ENCODE measurements at regions not wholly inside any gene's neighbourhood (a gene's known extent, or its start where the extent isn't known, plus 50 kb on each side); places are given as distances from the start of the nearest gene placed in this dataset.

- H3K36me3 ChIP-seq (ENCODE audit: control insufficient read depth in 1 of 2, insufficient read depth in 2 of 2, low read length in 1 of 2) = no peaks in the 10 kb centered on the region
- no peaks in the 10 kb centered on the region for H3K27me3 ChIP-seq (ENCODE audit: control insufficient read depth in 1 of 2, insufficient read depth in 2 of 2, low read length in 1 of 2)
- intact Hi-C loops (cut with DNase I) = loop anchor here in 1 of 2 donors (5.0 to 10.0 kb wide), 2 partner anchors 524 to 798 kb away; partner anchors contain the start of gene SATB2
- H3K27ac ChIP-seq (ENCODE audit: low read depth in 1 of 2, low read length in 2 of 2) = no peak overlapping the region
- H3K9me3 ChIP-seq (ENCODE audit: control insufficient read depth, low read length) = no peaks in the 10 kb centered on the region
- no peak overlapping the region for H3K4me3 ChIP-seq (ENCODE audit: low read length in 2 of 2)
- no peaks in the 10 kb centered on the region for H3K4me1 ChIP-seq (ENCODE audit: control insufficient read depth in 1 of 2, insufficient read depth in 2 of 2, low read length in 2 of 2)
- ATAC-seq (ENCODE audit: low FRiP score) (no peak), DNase-seq (no peak)
- 71 to 74% methylated on average over 5 of the region's 5 CpGs for WGBS, 2 donors
Observed at GRCh38 chr2:198659096-198659870, 798.5 kb downstream of the SATB2 start.

GRCh38 chr2:198657512-198658121 is 800.1 kb downstream of the SATB2 start:
- H3K9me3 ChIP-seq (ENCODE audit: control insufficient read depth, low read length) = no peaks in the 10 kb centered on the region
- H3K27me3 ChIP-seq (ENCODE audit: control insufficient read depth in 1 of 2, insufficient read depth in 2 of 2, low read length in 1 of 2) = no peaks in the 10 kb centered on the region
- H3K4me1 ChIP-seq (ENCODE audit: control insufficient read depth in 1 of 2, insufficient read depth in 2 of 2, low read length in 2 of 2) = no peaks in the 10 kb centered on the region
- H3K27ac ChIP-seq (ENCODE audit: low read depth in 1 of 2, low read length in 2 of 2) = no peak overlapping the region
- DNase-seq (peak in 1 of 2 donors; percentile 46), ATAC-seq (ENCODE audit: low FRiP score) (no peak)
- H3K36me3 ChIP-seq (ENCODE audit: control insufficient read depth in 1 of 2, insufficient read depth in 2 of 2, low read length in 1 of 2) = no peaks in the 10 kb centered on the region
- WGBS, 2 donors = 42 to 46% methylated on average over 6 of the region's 6 CpGs
- intact Hi-C loops (cut with DNase I) = loop anchor here in 1 of 2 donors (5.0 to 10.0 kb wide), 2 partner anchors 523 to 800 kb away; partner anchors contain the start of gene SATB2
- no peak overlapping the region for H3K4me3 ChIP-seq (ENCODE audit: low read length in 2 of 2)

GRCh38 chr2:198656869-198657268 is 800.9 kb downstream of the SATB2 start:
- WGBS, 2 donors = 75 to 77% methylated on average over 2 of the region's 2 CpGs
- no peaks in the 10 kb centered on the region for H3K9me3 ChIP-seq (ENCODE audit: control insufficient read depth, low read length)
- H3K4me3 ChIP-seq (ENCODE audit: low read length in 2 of 2) = no peak overlapping the region
- H3K36me3 ChIP-seq (ENCODE audit: control insufficient read depth in 1 of 2, insufficient read depth in 2 of 2, low read length in 1 of 2) = no peaks in the 10 kb centered on the region
- no peak for ATAC-seq (ENCODE audit: low FRiP score)
- DNase-seq = no peak
- no peak overlapping the region for H3K27ac ChIP-seq (ENCODE audit: low read depth in 1 of 2, low read length in 2 of 2)
- intact Hi-C loops (cut with DNase I) = loop anchor here in 1 of 2 donors (5.0 to 10.0 kb wide), 2 partner anchors 522 to 800 kb away; partner anchors contain the start of gene SATB2
- H3K4me1 ChIP-seq (ENCODE audit: control insufficient read depth in 1 of 2, insufficient read depth in 2 of 2, low read length in 2 of 2) = no peaks in the 10 kb centered on the region
- H3K27me3 ChIP-seq (ENCODE audit: control insufficient read depth in 1 of 2, insufficient read depth in 2 of 2, low read length in 1 of 2) = no peaks in the 10 kb centered on the region

- ATAC-seq (ENCODE audit: low FRiP score) = no peak
- no peaks in the 10 kb centered on the region for H3K36me3 ChIP-seq (ENCODE audit: control insufficient read depth in 1 of 2, insufficient read depth in 2 of 2, low read length in 1 of 2)
- no peaks in the 10 kb centered on the region for H3K4me1 ChIP-seq (ENCODE audit: control insufficient read depth in 1 of 2, insufficient read depth in 2 of 2, low read length in 2 of 2)
- no peaks in the 10 kb centered on the region for H3K27me3 ChIP-seq (ENCODE audit: control insufficient read depth in 1 of 2, insufficient read depth in 2 of 2, low read length in 1 of 2)
- H3K9me3 ChIP-seq (ENCODE audit: control insufficient read depth, low read length) = no peaks in the 10 kb centered on the region
- intact Hi-C loops (cut with DNase I) = loop anchor here in 1 of 2 donors (5.0 to 10.0 kb wide), 2 partner anchors 520 to 803 kb away; partner anchors contain the start of gene SATB2
- DNase-seq = no peak
- H3K27ac ChIP-seq (ENCODE audit: low read depth in 1 of 2, low read length in 2 of 2) = no peak overlapping the region
- H3K4me3 ChIP-seq (ENCODE audit: low read length in 2 of 2) = no peak overlapping the region
- WGBS, 2 donors = 80 to 84% methylated on average over 5 of the region's 5 CpGs
Observed at GRCh38 chr2:198654646-198655045, 803.1 kb downstream of the SATB2 start.

GRCh38 chr2:198653311-198653710 is 804.4 kb downstream of the SATB2 start:
- Histone ChIP-seq H3K4me3 (ENCODE audit: low read length in 2 of 2) (no peak overlapping the region), H3K27ac (ENCODE audit: low read depth in 1 of 2, low read length in 2 of 2) (no peak overlapping the region), H3K27me3 (ENCODE audit: control insufficient read depth in 1 of 2, insufficient read depth in 2 of 2, low read length in 1 of 2) (no peaks in the 10 kb centered on the region), H3K9me3 (ENCODE audit: control insufficient read depth, low read length) (no peaks in the 10 kb centered on the region), H3K36me3 (ENCODE audit: control insufficient read depth in 1 of 2, insufficient read depth in 2 of 2, low read length in 1 of 2) (no peaks in the 10 kb centered on the region), H3K4me1 (ENCODE audit: control insufficient read depth in 1 of 2, insufficient read depth in 2 of 2, low read length in 2 of 2) (no peaks in the 10 kb centered on the region)
- 70 to 73% methylated on average over 2 of the region's 2 CpGs for whole genome bisulfite sequencing, 2 donors
- intact Hi-C loops (cut with DNase I) = loop anchor here in 1 of 2 donors (10.0 kb wide), 1 partner anchor 519 kb away; no protein-coding TSS in a partner anchor
- ATAC-seq (ENCODE audit: low FRiP score) (no peak), DNase-seq (no peak)

GRCh38 chr2:198652461-198652860 is 805.3 kb downstream of the SATB2 start:
- H3K36me3 ChIP-seq (ENCODE audit: control insufficient read depth in 1 of 2, insufficient read depth in 2 of 2, low read length in 1 of 2) = no peaks in the 10 kb centered on the region
- ATAC-seq (ENCODE audit: low FRiP score) = no peak
- no peak for DNase-seq
- no peaks in the 10 kb centered on the region for H3K4me1 ChIP-seq (ENCODE audit: control insufficient read depth in 1 of 2, insufficient read depth in 2 of 2, low read length in 2 of 2)
- H3K9me3 ChIP-seq (ENCODE audit: control insufficient read depth, low read length) = no peaks in the 10 kb centered on the region
- H3K4me3 ChIP-seq (ENCODE audit: low read length in 2 of 2) = no peak overlapping the region
- H3K27me3 ChIP-seq (ENCODE audit: control insufficient read depth in 1 of 2, insufficient read depth in 2 of 2, low read length in 1 of 2) = no peaks in the 10 kb centered on the region
- no peak overlapping the region for H3K27ac ChIP-seq (ENCODE audit: low read depth in 1 of 2, low read length in 2 of 2)
- intact Hi-C loops (cut with DNase I) = loop anchor here in 1 of 2 donors (10.0 kb wide), 1 partner anchor 518 kb away; no protein-coding TSS in a partner anchor
- WGBS, 2 donors = 80 to 91% methylated on average over 1 of the region's 1 CpG

GRCh38 chr2:198645816-198646215 is 811.9 kb downstream of the SATB2 start:
- H3K4me1 ChIP-seq (ENCODE audit: control insufficient read depth in 1 of 2, insufficient read depth in 2 of 2, low read length in 2 of 2) = no peaks in the 10 kb centered on the region
- H3K27me3 ChIP-seq (ENCODE audit: control insufficient read depth in 1 of 2, insufficient read depth in 2 of 2, low read length in 1 of 2) = no peaks in the 10 kb centered on the region
- WGBS, 2 donors = 93% methylated on average over 4 of the region's 4 CpGs
- DNase-seq = no peak
- H3K4me3 ChIP-seq (ENCODE audit: low read length in 2 of 2) = no peak overlapping the region
- intact Hi-C loops (cut with DNase I) = no loop called here
- no peaks in the 10 kb centered on the region for H3K36me3 ChIP-seq (ENCODE audit: control insufficient read depth in 1 of 2, insufficient read depth in 2 of 2, low read length in 1 of 2)
- H3K27ac ChIP-seq (ENCODE audit: low read depth in 1 of 2, low read length in 2 of 2) = no peak overlapping the region
- ATAC-seq (ENCODE audit: low FRiP score) = no peak
- H3K9me3 ChIP-seq (ENCODE audit: control insufficient read depth, low read length) = no peaks in the 10 kb centered on the region

- DNase-seq = no peak
- Histone ChIP-seq H3K27ac (ENCODE audit: low read depth in 1 of 2, low read length in 2 of 2) (no peak overlapping the region), H3K36me3 (ENCODE audit: control insufficient read depth in 1 of 2, insufficient read depth in 2 of 2, low read length in 1 of 2) (no peaks in the 10 kb centered on the region), H3K27me3 (ENCODE audit: control insufficient read depth in 1 of 2, insufficient read depth in 2 of 2, low read length in 1 of 2) (no peaks in the 10 kb centered on the region), H3K9me3 (ENCODE audit: control insufficient read depth, low read length) (no peaks in the 10 kb centered on the region), H3K4me3 (ENCODE audit: low read length in 2 of 2) (no peak overlapping the region), H3K4me1 (ENCODE audit: control insufficient read depth in 1 of 2, insufficient read depth in 2 of 2, low read length in 2 of 2) (peaks cover 0 to 2% of the 10 kb centered on the region in 2 donors)
- ATAC-seq (ENCODE audit: low FRiP score) = no peak
- 50 to 55% methylated on average over 3 of the region's 3 CpGs for WGBS, 2 donors
- intact Hi-C loops (cut with DNase I) = no loop called here
Observed at GRCh38 chr2:198641161-198641560, 816.6 kb downstream of the SATB2 start.
